PFSK-1 (cell line): ENCODE measurements at regions not wholly inside any gene's neighbourhood (a gene's known extent, or its start where the extent isn't known, plus 50 kb on each side); places are given as distances from the start of the nearest gene placed in this dataset.

ENCODE experiments used
- FOXP2 ChIP-seq: optimal IDR thresholded peaks from 2 replicates; pipeline ENCODE3; 2011; ENCODE audit warnings: borderline replicate concordance, control low read depth, inconsistent platforms; ENCODE audit not compliant: insufficient read depth; ENCODE audit errors: extremely low read length, extremely low read depth
- POLR2AphosphoS5 ChIP-seq: IDR thresholded peaks from 2 replicates; pipeline ENCODE4 v1.6.1; 2012; ENCODE audit warnings: low read depth, mild to moderate bottlenecking, control low read depth, low read length, moderate library complexity
- SIN3A ChIP-seq: IDR thresholded peaks from 2 replicates; pipeline ENCODE4 v1.6.1; 2012; ENCODE audit warnings: mild to moderate bottlenecking, low read length, moderate library complexity, borderline replicate concordance; ENCODE audit not compliant: insufficient read depth
- TAF1 ChIP-seq: IDR thresholded peaks from 2 replicates; pipeline ENCODE4 v1.6.1; 2012; ENCODE audit warnings: low read length, control low read depth, borderline replicate concordance; ENCODE audit not compliant: insufficient read depth
- TF ChIP-seq, protein P1 (sequence below), 2 experiments: IDR thresholded peaks; 2 replicates each; pipeline versions ENCODE4 v1.6.1 to v1.8.0; 2011 to 2012; ENCODE audit warnings: low read depth in 2 of 2, low read length in 2 of 2, control low read depth in 1 of 2, inconsistent platforms in 1 of 2, mild to moderate bottlenecking in 1 of 2, moderate library complexity in 1 of 2; ENCODE audit not compliant: insufficient read depth in 1 of 2

DNA sequence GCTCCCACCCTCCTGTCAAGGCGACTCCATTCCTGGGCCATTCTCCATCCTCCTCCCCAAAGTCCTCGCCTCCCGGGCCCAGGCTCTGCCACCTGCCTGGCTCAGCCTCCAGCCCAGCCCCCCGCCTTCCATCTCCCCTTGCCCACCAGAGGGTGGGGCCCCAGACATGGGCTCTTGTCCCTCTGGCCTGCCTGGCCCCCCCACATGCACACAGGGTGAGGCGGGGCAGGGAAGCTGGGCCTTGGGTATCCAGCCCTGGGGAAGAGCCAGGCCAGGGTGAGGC is 95.2 kb downstream of the YTHDF1 start:
- TF ChIP-seq POLR2AphosphoS5 (no peak), FOXP2 (no peak), TAF1 (no peak), SIN3A (no peak)
- TF ChIP-seq, protein P1, sequence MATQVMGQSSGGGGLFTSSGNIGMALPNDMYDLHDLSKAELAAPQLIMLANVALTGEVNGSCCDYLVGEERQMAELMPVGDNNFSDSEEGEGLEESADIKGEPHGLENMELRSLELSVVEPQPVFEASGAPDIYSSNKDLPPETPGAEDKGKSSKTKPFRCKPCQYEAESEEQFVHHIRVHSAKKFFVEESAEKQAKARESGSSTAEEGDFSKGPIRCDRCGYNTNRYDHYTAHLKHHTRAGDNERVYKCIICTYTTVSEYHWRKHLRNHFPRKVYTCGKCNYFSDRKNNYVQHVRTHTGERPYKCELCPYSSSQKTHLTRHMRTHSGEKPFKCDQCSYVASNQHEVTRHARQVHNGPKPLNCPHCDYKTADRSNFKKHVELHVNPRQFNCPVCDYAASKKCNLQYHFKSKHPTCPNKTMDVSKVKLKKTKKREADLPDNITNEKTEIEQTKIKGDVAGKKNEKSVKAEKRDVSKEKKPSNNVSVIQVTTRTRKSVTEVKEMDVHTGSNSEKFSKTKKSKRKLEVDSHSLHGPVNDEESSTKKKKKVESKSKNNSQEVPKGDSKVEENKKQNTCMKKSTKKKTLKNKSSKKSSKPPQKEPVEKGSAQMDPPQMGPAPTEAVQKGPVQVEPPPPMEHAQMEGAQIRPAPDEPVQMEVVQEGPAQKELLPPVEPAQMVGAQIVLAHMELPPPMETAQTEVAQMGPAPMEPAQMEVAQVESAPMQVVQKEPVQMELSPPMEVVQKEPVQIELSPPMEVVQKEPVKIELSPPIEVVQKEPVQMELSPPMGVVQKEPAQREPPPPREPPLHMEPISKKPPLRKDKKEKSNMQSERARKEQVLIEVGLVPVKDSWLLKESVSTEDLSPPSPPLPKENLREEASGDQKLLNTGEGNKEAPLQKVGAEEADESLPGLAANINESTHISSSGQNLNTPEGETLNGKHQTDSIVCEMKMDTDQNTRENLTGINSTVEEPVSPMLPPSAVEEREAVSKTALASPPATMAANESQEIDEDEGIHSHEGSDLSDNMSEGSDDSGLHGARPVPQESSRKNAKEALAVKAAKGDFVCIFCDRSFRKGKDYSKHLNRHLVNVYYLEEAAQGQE (IDR thresholded peaks at IDR 0.05; ENCODE audit: insufficient read depth in 1 of 2, low read depth in 2 of 2, low read length in 2 of 2): no peak

DNA sequence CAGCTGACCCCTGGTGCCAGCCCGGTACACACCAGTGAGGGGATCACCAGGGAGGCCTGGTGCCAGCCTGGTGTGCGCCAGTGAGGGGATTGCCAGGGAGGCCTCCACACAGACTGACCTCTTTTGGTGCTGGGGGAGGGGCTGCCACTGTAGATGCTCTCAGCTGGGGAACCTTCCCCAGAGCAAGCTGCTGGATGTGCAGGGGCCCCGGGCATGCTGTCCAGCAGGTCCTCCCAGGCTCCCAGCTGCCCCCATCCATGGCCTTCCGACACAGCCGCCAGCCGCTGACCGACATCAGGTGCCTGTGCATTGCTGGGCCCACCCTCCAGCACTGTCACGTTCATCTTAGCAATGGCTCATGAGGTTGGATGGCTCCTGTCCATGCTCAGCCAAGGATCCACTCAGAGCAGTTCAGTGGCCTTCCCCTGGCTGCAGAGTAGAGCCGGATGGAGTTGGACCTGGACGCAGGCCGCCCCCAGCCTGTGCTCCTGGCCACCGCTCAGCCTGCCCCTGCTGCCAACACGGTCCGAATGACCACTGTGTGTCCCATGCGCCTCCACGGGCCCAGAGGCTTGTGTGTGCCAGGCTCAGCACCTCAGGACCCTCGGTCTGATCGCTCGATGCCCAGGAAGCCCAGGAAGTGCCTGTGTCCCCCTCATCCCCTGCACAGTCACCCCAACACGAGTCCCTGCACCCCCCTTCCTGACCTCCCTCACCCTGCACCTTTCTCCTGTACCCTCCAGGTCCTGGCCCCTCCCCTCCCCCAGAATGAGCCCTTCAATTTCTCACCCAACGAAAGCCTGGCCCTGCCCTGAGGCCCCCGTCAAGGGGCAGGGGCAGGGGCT is 95.7 kb downstream of the YTHDF1 start:
- TF ChIP-seq TAF1: no peak
- no peak for TF ChIP-seq FOXP2
- TF ChIP-seq POLR2AphosphoS5: no peak
- TF ChIP-seq, protein P1 (IDR thresholded peaks at IDR 0.05; ENCODE audit: insufficient read depth in 1 of 2, low read depth in 2 of 2, low read length in 2 of 2): no peak
- no peak for TF ChIP-seq SIN3A

DNA sequence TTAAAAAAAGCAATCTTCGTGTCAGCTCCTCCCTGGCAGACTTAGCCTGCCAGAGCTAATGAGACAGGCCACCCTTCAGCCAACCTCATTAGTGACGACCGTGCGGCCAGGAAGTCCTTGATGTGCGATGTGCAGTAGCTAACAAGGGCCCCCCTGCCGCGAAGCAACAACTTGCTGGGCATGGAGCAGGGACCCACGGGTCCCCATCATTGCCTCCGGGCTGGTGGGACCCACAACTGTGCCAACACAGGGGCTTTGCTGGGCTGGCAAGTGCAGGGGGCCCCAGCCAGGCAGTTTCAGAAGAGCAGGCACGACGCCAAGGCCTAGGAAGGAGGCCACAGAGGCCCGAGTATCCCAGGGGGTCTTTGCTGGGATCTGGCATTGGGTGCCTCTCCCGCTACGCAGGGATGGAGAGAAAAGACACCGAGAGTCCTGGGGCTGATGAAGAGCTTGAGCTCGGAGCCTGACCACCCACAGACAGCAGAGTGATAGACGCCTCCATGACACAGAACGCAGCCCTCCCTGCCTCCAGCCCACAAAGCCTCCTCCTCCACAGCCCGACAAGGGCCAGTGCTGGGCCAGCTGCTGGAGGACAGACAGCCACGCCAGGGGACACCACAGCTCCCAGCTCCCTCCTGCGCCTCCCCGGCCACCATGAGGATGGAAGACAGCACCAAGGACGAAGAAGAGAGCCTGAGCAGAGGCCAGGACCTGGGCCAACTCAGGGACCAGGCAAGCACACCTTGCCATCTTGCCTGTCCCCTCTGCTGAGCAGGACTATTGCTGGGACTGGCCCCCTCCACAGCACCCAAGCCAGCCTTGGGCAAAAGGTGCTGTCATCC is 96.6 kb downstream of the YTHDF1 start:
- no peak for TF ChIP-seq SIN3A
- TF ChIP-seq, protein P1 (IDR thresholded peaks at IDR 0.05; ENCODE audit: insufficient read depth in 1 of 2, low read depth in 2 of 2, low read length in 2 of 2): no peak
- TF ChIP-seq POLR2AphosphoS5: no peak
- TF ChIP-seq TAF1: no peak
- no peak for TF ChIP-seq FOXP2

DNA sequence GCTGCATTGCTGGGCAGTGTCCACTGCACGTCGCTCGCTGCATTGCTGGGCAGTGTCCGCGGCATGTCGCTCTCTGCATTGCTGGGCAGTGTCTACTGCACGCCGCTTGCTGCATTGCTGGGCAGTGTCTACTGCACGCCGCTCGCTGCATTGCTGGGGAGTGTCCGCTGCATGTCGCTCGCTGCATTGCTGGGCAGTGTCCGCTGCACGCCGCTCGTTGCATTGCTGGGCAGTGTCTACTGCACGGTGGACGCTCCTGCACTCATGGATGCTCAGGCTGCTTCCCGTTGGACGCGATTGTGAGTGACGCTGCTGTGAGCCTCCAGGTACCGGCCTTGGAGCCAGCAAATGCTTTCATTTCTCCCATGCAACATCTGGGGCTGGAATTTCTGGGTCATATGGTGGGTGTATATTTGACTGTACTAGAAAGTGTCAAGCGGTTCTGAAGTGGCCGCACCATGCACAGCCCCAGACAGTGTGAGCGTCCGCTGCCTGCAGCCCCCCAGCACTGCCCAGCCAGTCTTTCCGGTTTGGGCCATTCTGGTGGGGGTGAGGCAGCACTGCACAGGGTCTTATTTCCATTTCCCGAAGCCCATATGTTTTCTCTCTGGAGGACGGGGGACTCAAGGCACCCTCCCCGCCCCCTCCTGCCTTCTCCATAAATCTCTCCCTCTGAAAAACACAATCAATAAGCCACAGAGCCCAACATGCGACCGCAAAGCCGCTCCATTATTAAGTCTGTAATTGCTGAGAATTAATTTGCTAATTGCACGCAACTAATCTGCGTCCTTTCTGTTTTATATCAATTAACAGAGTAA is 97.4 kb downstream of the YTHDF1 start:
- no peak for TF ChIP-seq POLR2AphosphoS5
- TF ChIP-seq SIN3A: no peak
- TF ChIP-seq, protein P1 (IDR thresholded peaks at IDR 0.05; ENCODE audit: insufficient read depth in 1 of 2, low read depth in 2 of 2, low read length in 2 of 2): no peak
- no peak for TF ChIP-seq TAF1
- no peak for TF ChIP-seq FOXP2
